ENCODE measurements at regions not wholly inside any gene's neighbourhood (a gene's known extent, or its start where the extent isn't known, plus 50 kb on each side); places are given as distances from the start of the nearest gene placed in this dataset.

DNA sequence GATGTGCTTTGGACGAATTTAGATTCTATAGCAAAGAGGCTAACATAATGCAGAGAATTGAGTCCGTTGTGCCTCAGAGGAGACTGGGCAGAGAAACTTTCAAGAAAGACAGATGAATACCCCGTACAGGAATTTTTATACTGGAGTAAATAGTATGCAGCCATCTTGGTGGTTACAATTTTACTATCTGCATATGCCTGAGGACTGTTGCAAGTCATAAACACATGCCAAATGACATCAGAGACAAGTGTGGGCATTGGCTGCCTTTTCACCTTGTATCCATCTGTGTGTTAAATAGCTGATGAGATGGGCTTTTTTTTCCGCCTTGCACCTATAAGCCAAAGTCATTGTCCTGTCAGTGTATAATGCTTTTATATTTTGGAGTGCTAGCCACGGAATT, 267.5 kb upstream of the SP4 start:
- Histone ChIP-seq H3K4me3 (no peak overlapping the region), H3K27ac (no peak overlapping the region), H3K27me3 (peaks cover 3% of the 10 kb centered on the region), H3K9me3 (no peaks in the 10 kb centered on the region), H3K36me3 (no peaks in the 10 kb centered on the region), H3K4me1 (no peaks in the 10 kb centered on the region)
- WGBS, result 63% methylated on average over 5 of the region's 5 CpGs
- no peak for DNase-seq (ENCODE audit: low spot score in 2 of 2)
- TF ChIP-seq EP300 (IDR thresholded peaks at IDR 0.05), result no peak
- no peak for TF ChIP-seq POLR2AphosphoS5 (IDR thresholded peaks at IDR 0.05)
- TF ChIP-seq POLR2A (IDR thresholded peaks at IDR 0.05), result no peak
- TF ChIP-seq, protein P1, sequence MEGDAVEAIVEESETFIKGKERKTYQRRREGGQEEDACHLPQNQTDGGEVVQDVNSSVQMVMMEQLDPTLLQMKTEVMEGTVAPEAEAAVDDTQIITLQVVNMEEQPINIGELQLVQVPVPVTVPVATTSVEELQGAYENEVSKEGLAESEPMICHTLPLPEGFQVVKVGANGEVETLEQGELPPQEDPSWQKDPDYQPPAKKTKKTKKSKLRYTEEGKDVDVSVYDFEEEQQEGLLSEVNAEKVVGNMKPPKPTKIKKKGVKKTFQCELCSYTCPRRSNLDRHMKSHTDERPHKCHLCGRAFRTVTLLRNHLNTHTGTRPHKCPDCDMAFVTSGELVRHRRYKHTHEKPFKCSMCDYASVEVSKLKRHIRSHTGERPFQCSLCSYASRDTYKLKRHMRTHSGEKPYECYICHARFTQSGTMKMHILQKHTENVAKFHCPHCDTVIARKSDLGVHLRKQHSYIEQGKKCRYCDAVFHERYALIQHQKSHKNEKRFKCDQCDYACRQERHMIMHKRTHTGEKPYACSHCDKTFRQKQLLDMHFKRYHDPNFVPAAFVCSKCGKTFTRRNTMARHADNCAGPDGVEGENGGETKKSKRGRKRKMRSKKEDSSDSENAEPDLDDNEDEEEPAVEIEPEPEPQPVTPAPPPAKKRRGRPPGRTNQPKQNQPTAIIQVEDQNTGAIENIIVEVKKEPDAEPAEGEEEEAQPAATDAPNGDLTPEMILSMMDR (IDR thresholded peaks at IDR 0.05), result no peak

DNA sequence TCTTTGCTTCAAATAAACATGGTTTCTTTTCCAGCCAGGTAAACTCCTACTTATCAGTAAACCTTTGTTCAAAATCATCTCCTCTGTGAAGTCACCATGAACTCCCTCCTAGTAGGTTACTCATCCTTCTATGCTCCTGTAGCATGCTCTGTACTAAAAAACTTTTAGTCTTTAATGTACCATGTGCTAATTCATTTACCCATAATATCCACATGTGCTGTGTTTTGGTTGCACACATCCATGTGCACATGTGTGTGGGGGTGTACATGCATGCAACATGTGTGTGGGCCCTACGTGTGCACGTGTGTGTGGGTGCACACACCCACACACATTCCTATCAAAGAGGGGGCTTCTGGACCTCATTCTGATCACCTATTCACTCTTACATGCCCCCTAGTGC, 259.9 kb upstream of the SP4 start:
- Histone ChIP-seq H3K9me3 (no peaks in the 10 kb centered on the region), H3K4me3 (no peak overlapping the region), H3K27ac (no peak overlapping the region), H3K4me1 (no peaks in the 10 kb centered on the region), H3K27me3 (peaks cover 32% of the 10 kb centered on the region), H3K36me3 (no peaks in the 10 kb centered on the region)
- TF ChIP-seq, protein P1 (IDR thresholded peaks at IDR 0.05), result no peak
- TF ChIP-seq EP300 (IDR thresholded peaks at IDR 0.05), result no peak
- no peak for TF ChIP-seq POLR2A (IDR thresholded peaks at IDR 0.05)
- no peak for TF ChIP-seq POLR2AphosphoS5 (IDR thresholded peaks at IDR 0.05)
- 76% methylated on average over 2 of the region's 2 CpGs for WGBS
- DNase-seq (ENCODE audit: low spot score in 2 of 2), result no peak

DNA sequence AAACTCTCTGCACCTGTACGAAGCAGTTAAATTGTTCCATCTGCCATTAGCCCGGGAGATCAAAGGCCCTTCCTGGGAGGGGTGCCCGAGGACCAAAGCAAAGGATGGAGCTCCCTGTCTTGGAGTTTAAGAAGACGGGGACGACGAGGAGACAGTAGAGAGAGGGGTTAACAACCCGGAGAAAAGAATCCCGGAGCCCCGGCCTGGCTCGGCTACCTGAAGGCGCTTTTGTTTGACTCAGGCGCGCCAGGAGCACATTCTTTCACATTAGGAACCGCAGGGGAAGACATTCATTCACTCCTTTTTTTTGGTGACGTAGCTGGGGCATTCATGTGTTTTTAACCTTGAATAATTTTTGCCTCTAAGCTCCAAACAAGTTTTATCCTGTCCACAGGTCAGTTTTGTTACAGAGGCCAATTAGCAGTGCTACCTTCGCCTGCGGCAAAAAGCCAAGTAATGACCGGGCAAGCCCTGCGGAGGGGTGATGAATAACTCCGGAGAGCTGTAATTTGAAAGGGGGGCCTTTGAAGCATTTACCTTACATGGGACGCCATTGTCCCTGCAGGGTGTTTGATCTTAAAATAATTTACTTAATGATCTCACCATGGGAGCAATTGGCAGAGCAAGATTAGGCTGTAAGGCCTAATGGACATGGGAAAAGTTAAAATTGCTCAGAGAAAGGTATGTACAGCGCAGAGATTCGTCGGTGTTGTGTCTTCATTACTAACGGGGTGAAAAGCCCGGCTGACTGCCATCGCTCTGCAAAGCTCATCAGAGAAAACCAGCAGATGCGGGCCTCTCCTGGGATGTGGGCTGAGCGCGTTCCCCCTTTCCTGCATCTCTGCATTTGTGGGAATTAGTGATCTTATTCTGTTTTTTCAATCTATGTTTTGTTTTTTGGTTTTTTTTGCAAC, 258.0 kb upstream of the SP4 start:
- H3K9me3 ChIP-seq, result no peaks in the 10 kb centered on the region
- H3K27me3 ChIP-seq, result peaks cover 32% of the 10 kb centered on the region
- no peak overlapping the region for H3K27ac ChIP-seq
- no peak overlapping the region for H3K4me3 ChIP-seq
- WGBS, result 28% methylated on average over 30 of the region's 30 CpGs
- H3K36me3 ChIP-seq, result no peaks in the 10 kb centered on the region
- H3K4me1 ChIP-seq, result no peaks in the 10 kb centered on the region
- no peak for DNase-seq (ENCODE audit: low spot score in 2 of 2)
- TF ChIP-seq POLR2AphosphoS5 (IDR thresholded peaks at IDR 0.05) (no peak), POLR2A (IDR thresholded peaks at IDR 0.05) (no peak), EP300 (IDR thresholded peaks at IDR 0.05) (no peak)
- TF ChIP-seq, protein P1 (IDR thresholded peaks at IDR 0.05), result no peak

DNA sequence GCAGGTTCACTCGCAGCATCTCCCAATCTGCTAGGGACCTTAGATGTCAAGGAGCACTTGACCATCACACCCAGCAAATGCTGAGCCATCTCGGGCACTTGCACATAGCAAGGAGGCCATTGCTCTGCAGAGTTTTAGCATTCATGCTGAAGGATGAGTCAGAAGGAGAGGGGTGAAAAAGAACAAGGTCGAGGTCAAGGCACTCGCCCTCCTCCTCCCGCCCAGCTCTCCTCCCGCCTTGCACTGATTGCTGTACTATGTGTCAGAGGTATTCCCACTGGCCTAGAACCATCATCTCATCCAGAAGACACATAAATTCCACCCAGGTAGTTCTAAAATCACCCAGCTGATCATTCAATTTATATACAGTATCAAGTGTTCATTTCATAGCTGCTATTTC, 255.1 kb upstream of the SP4 start:
- 78% methylated on average over 6 of the region's 6 CpGs for WGBS
- Histone ChIP-seq H3K4me3 (no peak overlapping the region), H3K9me3 (no peaks in the 10 kb centered on the region), H3K27ac (no peak overlapping the region), H3K4me1 (no peaks in the 10 kb centered on the region), H3K36me3 (no peaks in the 10 kb centered on the region), H3K27me3 (peaks cover 21% of the 10 kb centered on the region)
- TF ChIP-seq, protein P1 (IDR thresholded peaks at IDR 0.05), result no peak
- TF ChIP-seq POLR2AphosphoS5 (IDR thresholded peaks at IDR 0.05), result no peak
- no peak for TF ChIP-seq EP300 (IDR thresholded peaks at IDR 0.05)
- no peak for TF ChIP-seq POLR2A (IDR thresholded peaks at IDR 0.05)
- no peak for DNase-seq (ENCODE audit: low spot score in 2 of 2)

DNA sequence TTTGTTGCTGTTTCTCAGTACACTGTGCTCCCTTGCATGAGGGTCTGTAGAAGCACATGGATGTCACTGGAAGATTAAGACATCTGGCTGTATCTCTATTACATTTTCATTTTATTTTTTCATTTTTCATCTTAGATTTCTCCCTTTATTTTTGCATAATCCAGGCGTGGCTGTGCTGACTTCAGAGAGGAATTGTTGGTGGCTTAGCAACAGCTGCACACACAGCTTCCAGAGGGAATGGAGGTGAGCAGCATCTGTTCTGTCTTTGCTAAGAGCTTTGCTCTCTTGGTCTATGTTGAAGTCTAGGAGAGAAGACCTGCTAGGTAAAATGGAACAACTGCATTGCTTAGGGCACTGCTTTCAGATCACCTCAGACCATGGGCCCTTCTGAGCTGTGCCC, 254.4 kb upstream of the SP4 start:
- TF ChIP-seq POLR2A (IDR thresholded peaks at IDR 0.05) (no peak), POLR2AphosphoS5 (IDR thresholded peaks at IDR 0.05) (no peak), EP300 (IDR thresholded peaks at IDR 0.05) (no peak)
- TF ChIP-seq, protein P1 (IDR thresholded peaks at IDR 0.05), result no peak
- no peak for DNase-seq (ENCODE audit: low spot score in 2 of 2)

More for the DNA sequence above, 254.4 kb upstream of the SP4 start:
- Histone ChIP-seq H3K27me3 (peaks cover 17% of the 10 kb centered on the region), H3K9me3 (no peaks in the 10 kb centered on the region), H3K4me1 (no peaks in the 10 kb centered on the region), H3K27ac (no peak overlapping the region), H3K36me3 (no peaks in the 10 kb centered on the region), H3K4me3 (no peak overlapping the region)
- 74% methylated on average over 1 of the region's 1 CpG for WGBS

Measured in suprapubic skin (tissue), 4 donors.